K562 (cell line): ENCODE measurements at regions not wholly inside any gene's neighbourhood (a gene's known extent, or its start where the extent isn't known, plus 50 kb on each side); places are given as distances from the start of the nearest gene placed in this dataset.

Source experiments
- ATAC-seq: fragments of 200-7000 bp; cut with Tn5 transposase; 3 replicates; pipeline ENCODE4 v1.9.1; 2020; ENCODE audit warnings: moderate library complexity
- BruUV-seq: library from RNA; stranded (reverse); fragments of 400-500 nt; replicated peaks from 2 replicates; lab custom pipeline; 2021; lab: Mats Ljungman, UMichigan
- CTCF ChIA-PET: fragments of 300-600 bp; formaldehyde crosslinking; extraction: SDS; loops from one replicate; lab custom pipeline; 2021; ENCODE audit warnings: low intra/inter-chr PET ratio; lab: Yijun Ruan, JAX
- POLR2A ChIA-PET: fragments of 300-600, 350-650 bp; sonication (Branson Sonifier 250); formaldehyde crosslinking; extraction: SDS; loops from one replicate; lab custom pipeline; 2021; ENCODE audit warnings: antibody characterized with exemption, inconsistent platforms; lab: Yijun Ruan, JAX
- DNase-seq, 4 experiments: peaks; one replicate each; pipeline versions ENCODE4 v3.0.0 to v3.0.0-alpha.2; 2011 to 2018; ENCODE audit warnings: low spot score in 3 of 4, mixed read lengths in 3 of 4; ENCODE audit errors: extremely low read depth in 1 of 4
- FAIRE-seq: peaks from 2 replicates; lab custom pipeline; 2011; peaks lifted over from hg19 to GRCh38; lab: Jason Lieb, UNC
- H2AFZ ChIP-seq: 2 replicates; pipeline ENCODE4 v1.6.0; 2011; ENCODE audit warnings: low read depth, low read length, control low read depth, inconsistent platforms
- H3K27ac ChIP-seq: fragments of 200-600 bp; 3 replicates; pipeline ENCODE4 v1.8.0; 2011; ENCODE audit warnings: low read depth, mild to moderate bottlenecking, control low read depth, inconsistent platforms, low read length, moderate library complexity, mixed read lengths; ENCODE audit errors: extremely low read depth
- H3K27me3 ChIP-seq, 2 experiments: fragments of 300-600 bp in 1 of 2; 2 replicates in 1 of 2; 3 replicates in 1 of 2; pipeline versions ENCODE4 v1.6.0 to v1.8.0; 2011; ENCODE audit warnings: inconsistent platforms in 2 of 2, low read length in 2 of 2, mild to moderate bottlenecking in 1 of 2, mixed read lengths in 1 of 2, moderate library complexity in 1 of 2; ENCODE audit not compliant: control insufficient read depth in 2 of 2, insufficient read depth in 2 of 2
- H3K36me3 ChIP-seq: fragments of 300-600 bp; 3 replicates; pipeline ENCODE4 v1.8.0; 2011; ENCODE audit warnings: mild to moderate bottlenecking, low read length, inconsistent platforms; ENCODE audit not compliant: control insufficient read depth, insufficient read depth
- H3K4me1 ChIP-seq, 2 experiments: fragments of 200-600 bp in 1 of 2; replicated peaks in 1 of 2; 2 replicates in 1 of 2; 3 replicates in 1 of 2; pipeline versions ENCODE4 v1.5.1 to v1.8.0; 2011; ENCODE audit warnings: inconsistent platforms in 2 of 2, low read length in 2 of 2, mild to moderate bottlenecking in 1 of 2, mixed read lengths in 1 of 2, moderate library complexity in 1 of 2; ENCODE audit not compliant: control insufficient read depth in 2 of 2, insufficient read depth in 2 of 2
- H3K4me2 ChIP-seq: 2 replicates; pipeline ENCODE4 v1.6.1; 2011; ENCODE audit warnings: low read length, control low read depth, inconsistent platforms, mixed read lengths; ENCODE audit not compliant: insufficient read depth
- H3K4me3 ChIP-seq: fragments of 200-600 bp; sonication (generic), shearing (Covaris generic); 2 replicates; pipeline ENCODE4 v1.5.1; 2016; ENCODE audit warnings: control low read depth, inconsistent platforms
- H3K79me2 ChIP-seq: fragments of 200-600 bp; 3 replicates; pipeline ENCODE4 v1.8.0; 2011; ENCODE audit warnings: low read length, inconsistent platforms; ENCODE audit not compliant: control insufficient read depth, insufficient read depth
- H3K9ac ChIP-seq, 2 experiments: 2 replicates each; pipeline versions ENCODE4 v1.6.0 to v1.6.1; 2011; ENCODE audit warnings: low read depth in 2 of 2, low read length in 2 of 2, control low read depth in 1 of 2, inconsistent platforms in 1 of 2, mild to moderate bottlenecking in 1 of 2, mixed read lengths in 1 of 2; ENCODE audit not compliant: insufficient read depth in 1 of 2
- H3K9me1 ChIP-seq: one replicate; pipeline ENCODE4 v1.6.0; 2011; ENCODE audit warnings: inconsistent platforms, mild to moderate bottlenecking, low read length, moderate library complexity; ENCODE audit not compliant: control insufficient read depth, insufficient read depth
- H3K9me3 ChIP-seq: replicated peaks from 2 replicates; pipeline ENCODE4 v1.5.1; 2011; ENCODE audit warnings: low read depth, low read length, inconsistent platforms; ENCODE audit not compliant: control insufficient read depth, insufficient read depth
- H4K20me1 ChIP-seq: replicated peaks from 2 replicates; pipeline ENCODE4 v1.6.1; 2011; ENCODE audit warnings: low read length, inconsistent platforms, mixed read lengths; ENCODE audit not compliant: control insufficient read depth, insufficient read depth
- ARHGAP35 ChIP-seq: fragments of 450-650 bp; IDR thresholded peaks from 2 replicates; pipeline ENCODE4 v1.6.1; 2018; ENCODE audit not compliant: partially characterized antibody
- ASH1L ChIP-seq: fragments of 450-650 bp; IDR thresholded peaks from 2 replicates; pipeline ENCODE4 v1.6.1; 2018; ENCODE audit warnings: borderline replicate concordance, mild to moderate bottlenecking, low read depth; ENCODE audit not compliant: partially characterized antibody
- IRF2 ChIP-seq: sonication (generic); formaldehyde crosslinking; IDR thresholded peaks from 2 replicates; pipeline ENCODE4 v1.8.1; 2022; ENCODE audit warnings: mild to moderate bottlenecking, missing genetic modification reagents
- NUFIP1 ChIP-seq: fragments of 450-650 bp; IDR thresholded peaks from 2 replicates; pipeline ENCODE4 v1.6.1; 2018; ENCODE audit not compliant: partially characterized antibody
- OTX1 ChIP-seq: fragments of 450-650 bp; formaldehyde crosslinking; IDR thresholded peaks from 2 replicates; pipeline ENCODE4 v1.4.0; 2022; ENCODE audit warnings: mild to moderate bottlenecking
- PHF8 ChIP-seq: fragments of 200-600 bp; sonication (generic); IDR thresholded peaks from 2 replicates; pipeline ENCODE4 v1.6.1; 2012; ENCODE audit warnings: mixed run types, mild to moderate bottlenecking, inconsistent platforms, low read length, moderate library complexity, borderline replicate concordance
- THRA ChIP-seq: fragments of 450-650 bp; IDR thresholded peaks from 2 replicates; pipeline ENCODE4 v1.6.1; 2017; ENCODE audit warnings: mild to moderate bottlenecking, moderate library complexity
- ZNF124 ChIP-seq: sonication (generic); formaldehyde crosslinking; IDR thresholded peaks from 2 replicates; pipeline ENCODE4 v1.8.1; 2022; ENCODE audit warnings: missing genetic modification reagents
- ZZZ3 ChIP-seq: fragments of 450-650 bp; IDR thresholded peaks from 2 replicates; pipeline ENCODE4 v1.6.1; 2016; ENCODE audit warnings: antibody characterized with exemption, mild to moderate bottlenecking, moderate library complexity
- WGBS: fragments of 100-300 bp; shearing (Covaris generic); methylation state at CpG from one replicate; pipeline ENCODE4 v1.1.6; 2016; ENCODE audit warnings: low coverage, mixed read lengths; ENCODE audit not compliant: insufficient coverage; ENCODE audit errors: missing lambda C conversion rate; 5-methylcytosine and 5-hydroxymethylcytosine counted together
- in situ Hi-C: fragments of 300-500 bp; cut with MboI; formaldehyde crosslinking; loops from 4 replicates; pipeline ENCODE4 v1.15.0; 2018; ENCODE audit warnings: inconsistent platforms, mixed read lengths
- intact Hi-C: fragments of 100-400 bp; cut with micrococcal nuclease; formaldehyde crosslinking; loops from 2 replicates; pipeline ENCODE4 v1.14.2; 2022

DNA sequence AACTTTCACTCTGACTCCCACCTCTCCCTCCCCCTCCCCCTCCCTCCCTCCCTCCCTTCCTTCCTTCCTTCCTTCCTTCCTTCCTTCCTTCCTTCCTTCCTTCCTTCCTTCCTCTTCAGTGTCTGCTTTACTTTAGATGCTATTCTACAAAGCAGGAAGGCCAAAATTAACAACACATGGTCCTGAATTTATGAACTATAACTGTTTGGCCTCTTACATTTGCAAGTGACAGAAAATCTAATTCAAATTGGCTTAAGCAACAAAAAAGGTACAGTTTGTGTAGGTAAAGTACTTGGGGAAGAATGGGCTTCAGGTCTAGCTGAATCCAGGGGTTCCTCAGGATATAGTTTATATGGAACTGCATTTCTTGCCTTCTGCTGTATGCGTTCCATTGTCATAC is 673.0 kb downstream of the AACS start:
- Histone ChIP-seq H2AFZ (no peak overlapping the region), H3K4me3 (no peak overlapping the region), H3K9me3 (no peaks in the 10 kb centered on the region), H3K4me1 (no peaks in the 10 kb centered on the region), H4K20me1 (no peaks in the 10 kb centered on the region), H3K27ac (no peak overlapping the region), H3K9ac (no peak overlapping the region), H3K79me2 (no peaks in the 10 kb centered on the region), H3K36me3 (no peaks in the 10 kb centered on the region), H3K9me1 (no peaks in the 10 kb centered on the region), H3K4me2 (no peak overlapping the region), H3K27me3 (no peaks in the 10 kb centered on the region)
- BruUV-seq = no TSS peak
- TF ChIP-seq ARHGAP35 = no peak
- TF ChIP-seq ASH1L = no peak
- no peak for TF ChIP-seq THRA
- TF ChIP-seq NUFIP1 = no peak
- TF ChIP-seq IRF2 (CRISPR knock-in tag) = no peak
- TF ChIP-seq ZNF124 (CRISPR knock-in tag) = no peak
- no peak for TF ChIP-seq PHF8
- no peak for TF ChIP-seq OTX1 (CRISPR knock-in tag)
- no peak for TF ChIP-seq ZZZ3
- ATAC-seq (no peak), DNase-seq (no peak), FAIRE-seq (no peak)
- intact Hi-C loops (no loop called here), in situ Hi-C loops (no loop called here)
- POLR2A ChIA-PET = no interaction called here
- WGBS = 8% methylated on average over 1 of the region's 1 CpG
- CTCF ChIA-PET = no interaction called here
